Esophagus mucosa (tissue), 1 donor: ENCODE measurements at regions not wholly inside any gene's neighbourhood (a gene's known extent, or its start where the extent isn't known, plus 50 kb on each side); places are given as distances from the start of the nearest gene placed in this dataset.
A peak's percentile ranks its signal among the peaks of the same experiment; 100 is the strongest.

Experiments
- ATAC-seq: fragments of 200-7000 bp; cut with Tn5 transposase; one replicate; pipeline ENCODE4 v1.9.1; 2020
- donor health status: DM: yes; HTN: yes; CAD: no.

- ATAC-seq = no peak
These were observed 415.5 kb upstream of the CDH11 start for GRCh38 chr16:65537336-65537735.

- no peak for ATAC-seq
These were observed 412.3 kb upstream of the CDH11 start for GRCh38 chr16:65534121-65534528.

GRCh38 chr16:65532846-65533245 lies 411.0 kb upstream of the CDH11 start:
- no peak for ATAC-seq

- ATAC-seq = no peak
These were observed 410.4 kb upstream of the CDH11 start for GRCh38 chr16:65532258-65532657.

GRCh38 chr16:65531475-65531874 lies 409.6 kb upstream of the CDH11 start:
- no peak for ATAC-seq

GRCh38 chr16:65525707-65526106 lies 403.8 kb upstream of the CDH11 start:
- no peak for ATAC-seq

GRCh38 chr16:65524997-65525396 lies 403.1 kb upstream of the CDH11 start:
- no peak for ATAC-seq

GRCh38 chr16:65524231-65524630 lies 402.4 kb upstream of the CDH11 start:
- ATAC-seq = no peak

- no peak for ATAC-seq
These were observed 401.6 kb upstream of the CDH11 start for GRCh38 chr16:65523283-65523944.

GRCh38 chr16:65522412-65522811 lies 400.5 kb upstream of the CDH11 start:
- no peak for ATAC-seq

GRCh38 chr16:65521633-65522328 lies 399.9 kb upstream of the CDH11 start:
- no peak for ATAC-seq

GRCh38 chr16:65519402-65519801 lies 397.5 kb upstream of the CDH11 start:
- no peak for ATAC-seq

GRCh38 chr16:65515193-65515592 lies 393.3 kb upstream of the CDH11 start:
- no peak for ATAC-seq

- ATAC-seq = no peak
These were observed 389.0 kb upstream of the CDH11 start for GRCh38 chr16:65510850-65511249.

- no peak for ATAC-seq
These were observed 388.4 kb upstream of the CDH11 start for GRCh38 chr16:65510241-65510640.

- ATAC-seq = peak; percentile 97
These were observed 387.3 kb upstream of the CDH11 start for GRCh38 chr16:65509172-65509571.

GRCh38 chr16:65500919-65501318 lies 379.1 kb upstream of the CDH11 start:
- ATAC-seq = peak; percentile 49

GRCh38 chr16:65500007-65500406 lies 378.1 kb upstream of the CDH11 start:
- peak; percentile 59 for ATAC-seq

GRCh38 chr16:65499566-65499965 lies 377.7 kb upstream of the CDH11 start:
- ATAC-seq = no peak

GRCh38 chr16:65497571-65497970 lies 375.7 kb upstream of the CDH11 start:
- no peak for ATAC-seq

GRCh38 chr16:65495106-65495505 lies 373.2 kb upstream of the CDH11 start:
- no peak for ATAC-seq

GRCh38 chr16:65494609-65495008 lies 372.7 kb upstream of the CDH11 start:
- no peak for ATAC-seq

- ATAC-seq = no peak
These were observed 372.2 kb upstream of the CDH11 start for GRCh38 chr16:65494080-65494479.

- no peak for ATAC-seq
These were observed 368.4 kb upstream of the CDH11 start for GRCh38 chr16:65490286-65490685.
